Ishikawa (cell line): ENCODE measurements at regions not wholly inside any gene's neighbourhood (a gene's known extent, or its start where the extent isn't known, plus 50 kb on each side); places are given as distances from the start of the nearest gene placed in this dataset.

Experiments
- MAX ChIP-seq: IDR thresholded peaks from 2 replicates; pipeline ENCODE4 v1.6.1; 2012
- TCF12 ChIP-seq: IDR thresholded peaks from 2 replicates; pipeline ENCODE4 v1.6.1; 2012; ENCODE audit warnings: low read depth
- TF ChIP-seq, protein P1 (sequence below): IDR thresholded peaks from 2 replicates; pipeline ENCODE4 v1.6.1; 2012; ENCODE audit warnings: low read depth, mild to moderate bottlenecking

- no peak for TF ChIP-seq TCF12
- TF ChIP-seq MAX: no peak
- TF ChIP-seq, protein P1, sequence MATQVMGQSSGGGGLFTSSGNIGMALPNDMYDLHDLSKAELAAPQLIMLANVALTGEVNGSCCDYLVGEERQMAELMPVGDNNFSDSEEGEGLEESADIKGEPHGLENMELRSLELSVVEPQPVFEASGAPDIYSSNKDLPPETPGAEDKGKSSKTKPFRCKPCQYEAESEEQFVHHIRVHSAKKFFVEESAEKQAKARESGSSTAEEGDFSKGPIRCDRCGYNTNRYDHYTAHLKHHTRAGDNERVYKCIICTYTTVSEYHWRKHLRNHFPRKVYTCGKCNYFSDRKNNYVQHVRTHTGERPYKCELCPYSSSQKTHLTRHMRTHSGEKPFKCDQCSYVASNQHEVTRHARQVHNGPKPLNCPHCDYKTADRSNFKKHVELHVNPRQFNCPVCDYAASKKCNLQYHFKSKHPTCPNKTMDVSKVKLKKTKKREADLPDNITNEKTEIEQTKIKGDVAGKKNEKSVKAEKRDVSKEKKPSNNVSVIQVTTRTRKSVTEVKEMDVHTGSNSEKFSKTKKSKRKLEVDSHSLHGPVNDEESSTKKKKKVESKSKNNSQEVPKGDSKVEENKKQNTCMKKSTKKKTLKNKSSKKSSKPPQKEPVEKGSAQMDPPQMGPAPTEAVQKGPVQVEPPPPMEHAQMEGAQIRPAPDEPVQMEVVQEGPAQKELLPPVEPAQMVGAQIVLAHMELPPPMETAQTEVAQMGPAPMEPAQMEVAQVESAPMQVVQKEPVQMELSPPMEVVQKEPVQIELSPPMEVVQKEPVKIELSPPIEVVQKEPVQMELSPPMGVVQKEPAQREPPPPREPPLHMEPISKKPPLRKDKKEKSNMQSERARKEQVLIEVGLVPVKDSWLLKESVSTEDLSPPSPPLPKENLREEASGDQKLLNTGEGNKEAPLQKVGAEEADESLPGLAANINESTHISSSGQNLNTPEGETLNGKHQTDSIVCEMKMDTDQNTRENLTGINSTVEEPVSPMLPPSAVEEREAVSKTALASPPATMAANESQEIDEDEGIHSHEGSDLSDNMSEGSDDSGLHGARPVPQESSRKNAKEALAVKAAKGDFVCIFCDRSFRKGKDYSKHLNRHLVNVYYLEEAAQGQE: no peak
Observed at GRCh38 chr2:2935445-2936149, 442.0 kb downstream of the EIPR1 start.
